Loucy (cell line): ENCODE measurements at regions not wholly inside any gene's neighbourhood (a gene's known extent, or its start where the extent isn't known, plus 50 kb on each side); places are given as distances from the start of the nearest gene placed in this dataset.
"Not testable (repeated sequence)": the region's sequence is repeated elsewhere in the genome, so short reads cannot be mapped to it uniquely, and the experiment has no call there.

Source experiments
- CTCF ChIP-seq: fragments of 200-600 bp; sonication (generic); conservative IDR thresholded peaks from 2 replicates; pipeline ENCODE4 v1.5.1; 2014; ENCODE audit warnings: mild to moderate bottlenecking, antibody characterized with exemption, low read length
- EZH2phosphoT487 ChIP-seq: fragments of 200-600 bp; IDR thresholded peaks from 2 replicates; pipeline ENCODE4 v1.6.1; 2018; ENCODE audit warnings: antibody characterized with exemption, mild to moderate bottlenecking, moderate library complexity, borderline replicate concordance

GRCh38 chr9:18305167-18305806 lies 168.7 kb upstream of the ADAMTSL1 start:
- not testable (repeated sequence) for TF ChIP-seq CTCF, EZH2phosphoT487
